ENCODE measurements at regions not wholly inside any gene's neighbourhood (a gene's known extent, or its start where the extent isn't known, plus 50 kb on each side); places are given as distances from the start of the nearest gene placed in this dataset.
"Not testable (repeated sequence)": the region's sequence is repeated elsewhere in the genome, so short reads cannot be mapped to it uniquely, and the experiment has no call there.

DNA sequence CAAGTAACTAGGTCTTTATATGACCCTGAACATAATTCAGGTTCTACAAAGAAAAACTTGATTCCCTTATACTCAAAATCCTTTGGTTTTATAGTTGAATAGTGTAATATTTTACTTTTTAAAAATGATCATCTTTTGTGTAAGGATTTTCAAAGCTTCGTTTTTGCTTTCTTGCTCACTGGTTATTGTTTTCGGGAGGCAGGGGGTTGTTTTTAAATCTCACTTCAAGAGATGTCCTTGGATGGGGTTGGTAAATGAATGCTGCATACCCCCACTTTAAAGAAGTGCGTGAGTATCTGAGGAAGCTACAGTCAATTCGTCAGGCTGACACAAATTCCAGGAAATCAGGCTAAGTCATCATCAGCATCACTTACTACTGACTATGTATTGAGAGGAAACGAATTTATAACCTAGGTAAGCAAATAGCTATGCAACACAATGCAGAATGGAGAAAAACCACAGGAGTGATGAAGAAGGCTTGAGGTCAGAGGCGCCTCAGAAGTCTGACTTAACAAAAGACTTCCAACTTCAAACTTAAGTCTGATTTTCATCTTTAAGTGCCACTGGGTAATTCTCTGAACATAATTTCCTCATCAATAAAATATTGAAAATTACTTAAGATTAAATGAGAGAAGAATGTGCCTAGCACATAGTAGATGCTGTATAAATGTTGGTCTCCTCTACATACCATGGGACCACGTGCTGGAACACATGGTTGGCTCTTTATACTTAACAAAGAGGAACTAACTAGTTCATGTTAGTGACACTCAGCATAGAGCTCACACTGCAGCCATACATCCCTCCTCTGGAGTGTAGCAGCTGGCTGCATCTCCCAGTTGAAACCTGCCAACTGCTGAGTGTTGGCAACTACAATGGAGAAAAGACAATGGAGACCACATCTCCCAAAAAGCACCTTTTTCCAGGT lies 106.0 kb upstream of the KIF2A start:
- peak; percentile 47 for DNase-seq
- in situ Hi-C loops (cut with MboI; ENCODE audit: low pct_unique_long_range_greater_than_20kb, low sequenced_read_pairs) = no loop called here

- in situ Hi-C loops (cut with MboI; ENCODE audit: low pct_unique_long_range_greater_than_20kb, low sequenced_read_pairs) = no loop called here
- peak; percentile 24 for DNase-seq
Measured at GRCh38 chr5:62206150-62206829, 99.7 kb upstream of the KIF2A start.

DNA sequence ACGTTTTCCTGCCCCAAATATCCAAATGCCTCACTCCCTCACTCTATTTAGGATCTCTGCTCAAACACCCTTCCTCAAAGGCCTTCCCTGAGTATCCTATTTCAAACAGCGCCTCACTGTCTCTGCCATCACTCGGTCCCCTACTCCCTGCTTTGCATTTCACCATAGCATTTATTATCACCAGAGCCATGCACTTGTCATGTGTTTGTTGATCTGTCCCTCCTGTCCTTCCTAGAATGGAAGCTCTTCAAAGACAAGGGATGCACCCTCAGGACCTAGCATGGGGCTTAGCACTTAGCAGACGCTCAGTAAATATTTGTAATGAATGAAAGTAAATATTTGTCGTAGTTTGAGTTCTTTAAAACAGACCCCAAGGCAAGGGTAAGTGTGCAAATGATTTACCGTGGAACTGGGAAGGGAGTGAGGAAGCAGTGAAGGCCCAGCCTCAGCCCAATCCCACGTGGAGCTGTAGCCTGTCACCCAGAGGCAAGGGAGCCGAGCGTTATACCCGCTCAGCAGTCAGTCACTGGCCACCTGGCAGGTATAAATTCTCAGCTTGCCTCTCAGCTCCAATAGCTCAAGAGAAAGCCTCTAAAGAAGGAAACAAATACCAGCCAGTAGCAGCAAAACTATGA lies 97.7 kb upstream of the KIF2A start:
- no peak for DNase-seq
- in situ Hi-C loops (cut with MboI; ENCODE audit: low pct_unique_long_range_greater_than_20kb, low sequenced_read_pairs) = no loop called here

GRCh38 chr5:62211405-62211804 lies 94.6 kb upstream of the KIF2A start:
- no peak for DNase-seq
- in situ Hi-C loops (cut with MboI; ENCODE audit: low pct_unique_long_range_greater_than_20kb, low sequenced_read_pairs) = no loop called here

GRCh38 chr5:62212648-62213047 lies 93.4 kb upstream of the KIF2A start:
- in situ Hi-C loops (cut with MboI; ENCODE audit: low pct_unique_long_range_greater_than_20kb, low sequenced_read_pairs) = no loop called here
- DNase-seq = no peak

DNA sequence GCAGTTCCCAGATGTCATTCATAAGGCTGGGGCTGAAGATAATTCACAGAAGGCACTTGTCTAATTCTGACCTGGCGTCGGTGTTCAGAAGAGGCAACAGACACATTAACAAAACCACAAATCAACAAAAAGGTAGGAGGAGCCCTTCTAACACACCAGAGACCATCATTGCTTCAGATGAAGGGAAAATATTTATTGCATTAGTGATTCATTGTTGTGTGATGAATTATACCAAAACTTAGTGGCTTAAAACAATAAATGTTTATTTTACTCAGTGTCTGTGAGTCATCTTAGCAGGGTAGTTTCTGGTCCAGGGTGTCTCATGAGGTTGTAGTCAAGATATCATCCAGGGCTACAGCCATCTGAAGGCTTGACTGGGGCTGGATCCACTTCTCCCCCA lies 91.3 kb upstream of the KIF2A start:
- in situ Hi-C loops (cut with MboI; ENCODE audit: low pct_unique_long_range_greater_than_20kb, low sequenced_read_pairs) = no loop called here
- DNase-seq = no peak

DNA sequence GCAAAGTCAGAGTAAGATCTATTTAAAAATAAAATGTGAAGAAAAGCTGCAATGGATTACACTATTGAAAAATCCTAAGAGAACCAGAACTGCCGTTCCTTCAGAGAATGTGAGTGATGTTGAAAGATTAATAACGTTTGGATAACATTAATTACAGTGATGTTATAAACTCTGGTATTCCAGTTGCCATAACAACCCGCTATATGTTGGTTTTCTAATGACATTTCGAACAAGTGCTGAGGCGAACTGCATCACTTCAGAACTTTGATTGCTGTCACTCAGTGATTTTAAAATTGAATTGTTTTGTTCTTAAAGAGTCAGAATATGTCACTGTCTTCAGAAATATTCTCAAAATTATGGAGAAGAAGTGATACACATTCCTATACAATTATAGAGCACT lies 89.4 kb upstream of the KIF2A start:
- DNase-seq; in situ Hi-C loops (cut with MboI; ENCODE audit: low pct_unique_long_range_greater_than_20kb, low sequenced_read_pairs): not testable (repeated sequence)

GRCh38 chr5:62217095-62217494 lies 88.9 kb upstream of the KIF2A start:
- in situ Hi-C loops (cut with MboI; ENCODE audit: low pct_unique_long_range_greater_than_20kb, low sequenced_read_pairs); DNase-seq: not testable (repeated sequence)

DNA sequence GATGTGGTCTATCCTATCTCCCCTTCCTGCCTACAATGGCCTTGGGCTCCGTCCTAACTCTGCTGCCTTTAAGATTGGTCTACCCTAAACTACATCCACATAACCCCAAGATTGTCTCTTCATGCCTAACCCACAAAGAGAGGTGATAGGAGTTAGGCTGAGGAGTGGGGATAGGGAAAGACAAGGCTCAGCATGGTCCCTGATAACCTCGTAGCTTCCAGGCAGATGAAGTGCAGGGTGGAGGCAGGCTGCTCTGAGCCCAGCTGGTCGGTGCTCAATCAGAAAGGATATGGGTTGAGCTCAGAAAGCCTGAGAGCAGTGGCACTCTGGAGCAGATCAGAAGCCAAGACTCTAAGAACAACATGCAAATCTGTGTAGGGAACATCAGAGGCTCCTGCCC lies 87.1 kb upstream of the KIF2A start:
- DNase-seq; in situ Hi-C loops (cut with MboI; ENCODE audit: low pct_unique_long_range_greater_than_20kb, low sequenced_read_pairs): not testable (repeated sequence)

DNA sequence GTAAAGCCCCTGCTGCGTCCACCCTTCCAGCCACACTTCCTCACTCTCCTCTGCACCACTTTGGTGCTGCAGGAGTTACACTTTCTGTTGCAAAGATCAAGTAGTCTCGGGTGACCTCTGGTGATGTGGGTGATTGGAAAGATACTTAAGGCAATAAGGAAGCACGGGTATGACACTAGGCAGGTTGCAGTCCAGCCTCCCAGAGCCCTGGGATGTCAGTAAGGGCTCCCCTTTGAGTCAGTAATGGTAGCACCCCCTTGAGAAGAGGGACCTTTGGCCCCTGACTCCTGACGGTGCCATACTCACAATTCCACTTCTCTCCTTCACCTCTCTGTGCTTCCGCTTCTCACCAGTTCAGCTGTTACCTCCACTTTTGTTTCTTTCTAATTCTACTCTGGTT lies 84.1 kb upstream of the KIF2A start:
- in situ Hi-C loops (cut with MboI; ENCODE audit: low pct_unique_long_range_greater_than_20kb, low sequenced_read_pairs); DNase-seq: not testable (repeated sequence)

DNA sequence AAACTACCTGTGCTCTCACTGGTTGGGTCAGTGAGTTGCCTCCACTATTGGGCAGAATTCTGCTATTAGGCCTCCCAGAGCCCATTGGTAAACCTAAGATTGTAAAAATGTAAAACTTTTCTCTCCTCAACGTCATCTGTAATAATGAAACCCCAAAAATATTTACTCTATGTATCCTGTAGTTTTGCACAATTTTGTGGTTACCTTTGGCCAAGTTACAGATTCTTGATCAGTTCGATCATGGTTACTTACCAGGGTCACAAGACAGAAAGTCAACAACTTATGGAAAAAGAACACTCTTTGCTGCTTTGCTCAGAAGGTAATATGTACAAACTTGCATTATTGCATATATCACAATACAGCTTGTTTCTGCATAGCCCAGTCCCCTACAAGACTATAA lies 83.7 kb upstream of the KIF2A start:
- in situ Hi-C loops (cut with MboI; ENCODE audit: low pct_unique_long_range_greater_than_20kb, low sequenced_read_pairs); DNase-seq: not testable (repeated sequence)

GRCh38 chr5:62223312-62223670 lies 82.7 kb upstream of the KIF2A start:
- in situ Hi-C loops (cut with MboI; ENCODE audit: low pct_unique_long_range_greater_than_20kb, low sequenced_read_pairs); DNase-seq: not testable (repeated sequence)

DNA sequence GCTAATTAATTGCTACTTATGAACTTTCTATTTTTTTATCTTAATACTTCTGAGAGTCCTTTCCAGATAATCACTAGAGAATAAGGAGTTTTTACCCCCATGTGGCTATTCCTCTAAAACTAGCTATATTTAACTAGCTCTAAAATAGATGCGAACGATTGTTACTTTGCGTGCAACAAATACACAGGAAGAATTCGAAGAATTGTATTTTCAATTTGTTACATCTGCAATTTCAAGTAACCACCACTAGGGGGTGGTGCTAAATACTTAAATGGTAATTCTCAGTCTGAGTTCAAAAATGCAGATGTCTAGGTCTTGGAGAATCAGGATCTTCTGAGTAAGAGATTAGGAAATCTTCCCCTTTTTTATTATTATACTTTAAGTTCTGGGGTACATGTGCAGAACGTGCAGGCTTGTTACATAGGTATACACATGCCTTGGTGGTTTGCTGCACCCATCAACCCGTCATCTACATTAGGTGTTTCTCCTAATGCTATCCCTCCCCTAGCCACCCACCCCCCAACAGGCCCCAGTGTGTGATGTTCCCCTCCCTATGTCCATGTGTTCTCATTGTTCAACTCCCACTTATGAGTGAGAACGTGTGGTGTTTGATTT lies 80.9 kb upstream of the KIF2A start:
- peak; percentile 33 for DNase-seq
- in situ Hi-C loops (cut with MboI; ENCODE audit: low pct_unique_long_range_greater_than_20kb, low sequenced_read_pairs) = not testable (repeated sequence)

DNA sequence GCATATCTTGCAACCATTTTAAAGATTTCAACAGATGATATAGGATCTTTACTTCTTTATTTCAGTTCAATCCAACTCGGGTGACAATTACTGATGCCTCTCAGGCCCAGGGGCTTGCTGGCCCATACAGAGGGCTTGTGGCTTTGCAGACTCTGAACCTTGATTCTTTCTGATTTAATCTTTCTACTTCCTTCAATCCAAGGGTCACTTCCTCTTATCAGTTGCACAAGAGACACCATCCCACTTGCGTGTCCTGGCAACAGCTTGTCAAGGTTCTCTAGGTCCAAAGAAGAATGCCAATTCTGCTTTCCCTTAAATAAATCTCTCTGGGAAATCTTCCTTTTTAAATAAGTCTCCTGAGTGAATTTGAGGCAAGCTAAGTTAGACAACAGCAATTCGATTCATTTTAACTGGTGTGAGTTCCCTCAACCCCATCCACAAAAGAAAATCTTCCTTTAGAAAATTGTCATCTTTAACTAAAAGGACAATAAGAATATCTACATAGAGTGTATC lies 75.1 kb upstream of the KIF2A start:
- in situ Hi-C loops (cut with MboI; ENCODE audit: low pct_unique_long_range_greater_than_20kb, low sequenced_read_pairs) = not testable (repeated sequence)

DNA sequence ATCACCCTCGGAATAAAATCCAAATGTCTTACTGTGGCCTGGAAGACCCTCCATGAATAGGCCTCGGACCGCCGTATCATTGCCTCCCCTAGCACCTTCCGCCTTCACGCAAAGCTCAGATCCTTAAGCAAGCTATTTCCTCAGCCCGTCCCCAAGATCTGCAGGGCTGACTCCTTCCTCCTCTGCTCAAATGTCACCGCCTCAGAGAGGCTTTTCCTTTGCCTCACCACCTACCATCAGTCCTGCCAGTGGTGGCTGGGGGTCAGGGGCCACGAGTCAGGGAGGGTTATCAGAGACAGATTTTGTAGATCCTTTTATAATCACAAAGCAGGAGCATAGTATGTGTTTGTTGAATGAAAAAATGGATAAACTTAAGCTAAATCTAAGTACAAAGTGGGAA lies 74.4 kb upstream of the KIF2A start:
- in situ Hi-C loops (cut with MboI; ENCODE audit: low pct_unique_long_range_greater_than_20kb, low sequenced_read_pairs) = no loop called here
- DNase-seq = no peak

More for the DNA sequence above, 75.1 kb upstream of the KIF2A start:
- DNase-seq = not testable (repeated sequence)

GRCh38 chr5:62232218-62232617 lies 73.8 kb upstream of the KIF2A start:
- in situ Hi-C loops (cut with MboI; ENCODE audit: low pct_unique_long_range_greater_than_20kb, low sequenced_read_pairs); DNase-seq: not testable (repeated sequence)

GRCh38 chr5:62233083-62234046 lies 72.6 kb upstream of the KIF2A start:
- not testable (repeated sequence) for DNase-seq

DNA sequence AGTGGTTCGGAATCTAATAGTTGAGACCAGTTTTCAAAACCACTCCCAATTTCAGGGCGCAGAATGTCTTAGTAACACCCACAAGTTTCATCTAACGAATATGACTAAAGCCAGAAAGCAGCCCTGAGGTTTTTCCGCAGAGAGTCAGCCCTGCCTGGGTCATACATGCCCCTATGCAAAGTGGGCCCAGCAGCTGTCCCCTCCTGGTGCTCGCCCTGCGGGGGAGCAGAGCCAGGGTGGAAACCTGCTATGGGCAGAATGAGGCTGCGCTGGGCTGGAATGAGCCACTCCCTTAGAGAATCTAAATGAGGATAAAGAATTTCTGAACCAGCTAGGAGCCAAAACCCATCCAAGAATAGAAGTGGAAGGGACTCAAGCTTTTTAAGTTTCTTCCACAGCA lies 69.4 kb upstream of the KIF2A start:
- in situ Hi-C loops (cut with MboI; ENCODE audit: low pct_unique_long_range_greater_than_20kb, low sequenced_read_pairs); DNase-seq: not testable (repeated sequence)

More at GRCh38 chr5:62233083-62234046, 72.6 kb upstream of the KIF2A start:
- in situ Hi-C loops (cut with MboI; ENCODE audit: low pct_unique_long_range_greater_than_20kb, low sequenced_read_pairs) = not testable (repeated sequence)
